Prostate gland (tissue), 2 donors: ENCODE measurements at regions not wholly inside any gene's neighbourhood (a gene's known extent, or its start where the extent isn't known, plus 50 kb on each side); places are given as distances from the start of the nearest gene placed in this dataset.

ENCODE experiments used
- CTCF ChIP-seq, 4 experiments: fragments of 200-600 bp in 2 of 4; fragments of 450-650 bp in 2 of 4; sonication (generic) in 2 of 4; IDR thresholded peaks; 1 replicate in 3 of 4; 2 replicates in 1 of 4; pipeline ENCODE4 v1.5.1; 2016 to 2019; ENCODE audit warnings: antibody characterized with exemption in 4 of 4, mild to moderate bottlenecking in 2 of 4, moderate library complexity in 2 of 4
- POLR2A ChIP-seq: fragments of 450-650 bp; IDR thresholded peaks from one replicate; pipeline ENCODE4 v1.6.1; 2016; ENCODE audit warnings: antibody characterized with exemption, mild to moderate bottlenecking
- POLR2AphosphoS5 ChIP-seq: sonication (generic); formaldehyde crosslinking; IDR thresholded peaks from one replicate; pipeline ENCODE4 v1.6.1; 2017; ENCODE audit warnings: antibody characterized with exemption

- TF ChIP-seq CTCF (IDR thresholded peaks at IDR 0.05) (no peak), POLR2AphosphoS5 (no peak), POLR2A (no peak)
Measured at GRCh38 chr6:1087154-1087843, 224.6 kb upstream of the FOXQ1 start.
